GM13977 (cell line): ENCODE measurements at regions not wholly inside any gene's neighbourhood (a gene's known extent, or its start where the extent isn't known, plus 50 kb on each side); places are given as distances from the start of the nearest gene placed in this dataset.
"Not testable (repeated sequence)": the region's sequence is repeated elsewhere in the genome, so short reads cannot be mapped to it uniquely, and the experiment has no call there.

Experiments used
- DNase-seq: peaks from one replicate; pipeline ENCODE4 v3.0.0; 2012; ENCODE audit warnings: low spot score
- CTCF ChIP-seq: IDR thresholded peaks from 2 replicates; pipeline ENCODE4 v1.5.1; 2012; ENCODE audit warnings: mild to moderate bottlenecking, control low read depth; ENCODE audit not compliant: insufficient read depth; ENCODE audit errors: extremely low read depth, missing control alignments
- in situ Hi-C: fragments of 300-500 bp; cut with MboI; formaldehyde crosslinking; loops from one replicate; pipeline ENCODE4 v1.12.0; 2022; ENCODE audit warnings: low sequenced_read_pairs, low pct_unique_long_range_greater_than_20kb, mixed read lengths, inconsistent platforms; ENCODE audit not compliant: unreplicated experiment

- no peak for TF ChIP-seq CTCF
- no peak for DNase-seq
- in situ Hi-C loops: no loop called here
Measured at GRCh38 chr2:167750675-167751074, 496.7 kb downstream of the STK39 start.

- in situ Hi-C loops: no loop called here
- TF ChIP-seq CTCF: no peak
- DNase-seq: no peak
Measured at GRCh38 chr2:167749660-167750059, 497.7 kb downstream of the STK39 start.

- in situ Hi-C loops: no loop called here
- TF ChIP-seq CTCF: no peak
- no peak for DNase-seq
Measured at GRCh38 chr2:167749016-167749415, 498.4 kb downstream of the STK39 start.

GRCh38 chr2:167748536-167748935 lies 498.9 kb downstream of the STK39 start:
- no peak for TF ChIP-seq CTCF
- DNase-seq: no peak
- in situ Hi-C loops: no loop called here

GRCh38 chr2:167745667-167746066 lies 501.7 kb downstream of the STK39 start:
- TF ChIP-seq CTCF: no peak
- in situ Hi-C loops: no loop called here
- DNase-seq: no peak

GRCh38 chr2:167739921-167740320 lies 507.5 kb downstream of the STK39 start:
- DNase-seq, in situ Hi-C loops: not testable (repeated sequence)

GRCh38 chr2:167733747-167734146 lies 513.6 kb downstream of the STK39 start:
- TF ChIP-seq CTCF: no peak
- DNase-seq: no peak
- in situ Hi-C loops: no loop called here
